KMS-11 (cell line): ENCODE measurements at regions not wholly inside any gene's neighbourhood (a gene's known extent, or its start where the extent isn't known, plus 50 kb on each side); places are given as distances from the start of the nearest gene placed in this dataset.

ENCODE experiments used
- H2AFZ ChIP-seq: fragments of 200-600 bp; sonication (generic); 2 replicates; pipeline ENCODE4 v1.6.1; 2016; ENCODE audit warnings: antibody characterized with exemption, mixed run types, low read depth
- H3K27ac ChIP-seq: fragments of 200-600 bp; sonication (generic); 2 replicates; pipeline ENCODE4 v1.6.1; 2016; ENCODE audit warnings: mild to moderate bottlenecking, mixed run types
- H3K27me3 ChIP-seq: fragments of 200-600 bp; sonication (generic); 2 replicates; pipeline ENCODE4 v1.6.1; 2017; ENCODE audit warnings: mild to moderate bottlenecking, low read depth, mixed run types, moderate library complexity; ENCODE audit not compliant: insufficient read depth
- H3K36me3 ChIP-seq: fragments of 200-600 bp; sonication (generic); 2 replicates; pipeline ENCODE4 v1.6.1; 2017; ENCODE audit warnings: mild to moderate bottlenecking, mixed run types; ENCODE audit not compliant: insufficient read depth
- H3K4me1 ChIP-seq: fragments of 200-600 bp; sonication (generic); 2 replicates; pipeline ENCODE4 v1.6.1; 2016; ENCODE audit warnings: mild to moderate bottlenecking, low read depth, mixed run types; ENCODE audit not compliant: poor library complexity, severe bottlenecking
- H3K4me2 ChIP-seq: fragments of 200-600 bp; sonication (generic); 2 replicates; pipeline ENCODE4 v1.7.0; 2016; ENCODE audit warnings: mild to moderate bottlenecking, mixed run types
- H3K4me3 ChIP-seq: fragments of 200-600 bp; sonication (generic); IDR thresholded peaks from 2 replicates; pipeline ENCODE4 v1.6.1; 2017; ENCODE audit warnings: low read depth, low read length, mixed read lengths; ENCODE audit not compliant: insufficient read depth
- H3K79me2 ChIP-seq: fragments of 200-600 bp; sonication (generic); 2 replicates; pipeline ENCODE4 v1.6.1; 2016; ENCODE audit warnings: low read depth, mixed run types; ENCODE audit not compliant: insufficient read depth
- H3K9ac ChIP-seq: fragments of 200-600 bp; sonication (generic); 2 replicates; pipeline ENCODE4 v1.6.1; 2016; ENCODE audit warnings: mild to moderate bottlenecking, mixed run types
- H4K20me1 ChIP-seq: fragments of 200-600 bp; sonication (generic); 2 replicates; pipeline ENCODE4 v1.6.1; 2016; ENCODE audit warnings: mild to moderate bottlenecking, mixed run types; ENCODE audit not compliant: insufficient read depth
- TF ChIP-seq, protein P1 (sequence below): fragments of 200-600 bp; sonication (generic); conservative IDR thresholded peaks from 2 replicates; pipeline ENCODE4 v1.6.1; 2017; ENCODE audit warnings: low read depth, mild to moderate bottlenecking, antibody characterized with exemption, low read length, moderate library complexity, mixed read lengths

DNA sequence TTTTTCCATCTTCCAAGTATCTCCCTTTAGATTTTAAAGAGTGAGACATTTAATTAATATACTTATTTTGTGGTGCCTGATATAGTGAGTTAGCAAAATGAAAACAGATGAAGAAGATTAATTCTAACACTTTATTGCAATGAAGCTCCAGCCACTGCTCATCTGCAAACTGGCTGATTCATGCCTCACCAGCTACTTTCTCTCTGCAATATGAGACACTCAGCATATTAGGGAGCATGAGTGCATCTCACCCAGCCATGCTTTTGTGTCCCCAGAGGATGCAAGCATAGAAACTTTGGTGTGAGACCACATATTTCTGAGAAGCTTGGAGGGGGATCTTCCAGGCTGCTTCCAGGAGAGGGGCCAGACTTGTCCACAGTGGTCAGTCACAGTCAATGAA is 148.6 kb downstream of the BMP4 start:
- H3K9ac ChIP-seq, result no peak overlapping the region
- no peaks in the 10 kb centered on the region for H3K27me3 ChIP-seq
- H2AFZ ChIP-seq, result no peak overlapping the region
- no peaks in the 10 kb centered on the region for H3K4me1 ChIP-seq
- no peak overlapping the region for H3K4me3 ChIP-seq
- no peaks in the 10 kb centered on the region for H3K36me3 ChIP-seq
- no peaks in the 10 kb centered on the region for H4K20me1 ChIP-seq
- no peaks in the 10 kb centered on the region for H3K79me2 ChIP-seq
- TF ChIP-seq, protein P1, sequence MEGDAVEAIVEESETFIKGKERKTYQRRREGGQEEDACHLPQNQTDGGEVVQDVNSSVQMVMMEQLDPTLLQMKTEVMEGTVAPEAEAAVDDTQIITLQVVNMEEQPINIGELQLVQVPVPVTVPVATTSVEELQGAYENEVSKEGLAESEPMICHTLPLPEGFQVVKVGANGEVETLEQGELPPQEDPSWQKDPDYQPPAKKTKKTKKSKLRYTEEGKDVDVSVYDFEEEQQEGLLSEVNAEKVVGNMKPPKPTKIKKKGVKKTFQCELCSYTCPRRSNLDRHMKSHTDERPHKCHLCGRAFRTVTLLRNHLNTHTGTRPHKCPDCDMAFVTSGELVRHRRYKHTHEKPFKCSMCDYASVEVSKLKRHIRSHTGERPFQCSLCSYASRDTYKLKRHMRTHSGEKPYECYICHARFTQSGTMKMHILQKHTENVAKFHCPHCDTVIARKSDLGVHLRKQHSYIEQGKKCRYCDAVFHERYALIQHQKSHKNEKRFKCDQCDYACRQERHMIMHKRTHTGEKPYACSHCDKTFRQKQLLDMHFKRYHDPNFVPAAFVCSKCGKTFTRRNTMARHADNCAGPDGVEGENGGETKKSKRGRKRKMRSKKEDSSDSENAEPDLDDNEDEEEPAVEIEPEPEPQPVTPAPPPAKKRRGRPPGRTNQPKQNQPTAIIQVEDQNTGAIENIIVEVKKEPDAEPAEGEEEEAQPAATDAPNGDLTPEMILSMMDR, result no peak
- no peak overlapping the region for H3K4me2 ChIP-seq
- no peak overlapping the region for H3K27ac ChIP-seq

- Histone ChIP-seq H4K20me1 (no peaks in the 10 kb centered on the region), H3K79me2 (no peaks in the 10 kb centered on the region), H3K4me3 (no peak overlapping the region), H2AFZ (no peak overlapping the region), H3K9ac (no peak overlapping the region), H3K27ac (no peak overlapping the region), H3K4me2 (no peak overlapping the region), H3K36me3 (no peaks in the 10 kb centered on the region), H3K4me1 (no peaks in the 10 kb centered on the region), H3K27me3 (no peaks in the 10 kb centered on the region)
- TF ChIP-seq, protein P1, result no peak
Measured at GRCh38 chr14:53807542-53807941, 149.1 kb downstream of the BMP4 start.

- Histone ChIP-seq H3K79me2 (no peaks in the 10 kb centered on the region), H3K9ac (no peak overlapping the region), H3K27me3 (no peaks in the 10 kb centered on the region), H4K20me1 (no peaks in the 10 kb centered on the region), H3K4me2 (no peak overlapping the region), H3K36me3 (no peaks in the 10 kb centered on the region), H3K4me1 (no peaks in the 10 kb centered on the region), H3K27ac (no peak overlapping the region), H2AFZ (no peak overlapping the region), H3K4me3 (no peak overlapping the region)
- TF ChIP-seq, protein P1, result no peak
Measured at GRCh38 chr14:53807108-53807507, 149.5 kb downstream of the BMP4 start.

GRCh38 chr14:53796734-53797133 is 159.9 kb downstream of the BMP4 start:
- Histone ChIP-seq H3K9ac (no peak overlapping the region), H3K36me3 (no peaks in the 10 kb centered on the region), H3K27ac (no peak overlapping the region), H4K20me1 (no peaks in the 10 kb centered on the region), H3K4me1 (no peaks in the 10 kb centered on the region), H3K4me3 (no peak overlapping the region), H3K27me3 (no peaks in the 10 kb centered on the region), H3K4me2 (no peak overlapping the region), H2AFZ (no peak overlapping the region), H3K79me2 (no peaks in the 10 kb centered on the region)
- TF ChIP-seq, protein P1, result no peak
